AG04449 (cell line): ENCODE measurements at regions not wholly inside any gene's neighbourhood (a gene's known extent, or its start where the extent isn't known, plus 50 kb on each side); places are given as distances from the start of the nearest gene placed in this dataset.

Source experiments
- CTCF ChIA-PET: fragments of 350-600 bp; formaldehyde crosslinking; extraction: SDS; loops from one replicate; lab custom pipeline; 2021; ENCODE audit warnings: antibody characterized with exemption; lab: Yijun Ruan, JAX
- POLR2A ChIA-PET: fragments of 400-600, 350-600 bp; formaldehyde crosslinking; extraction: SDS; loops from one replicate; lab custom pipeline; 2020; ENCODE audit warnings: antibody characterized with exemption, inconsistent platforms; lab: Yijun Ruan, JAX
- DNase-seq: peaks from one replicate; pipeline ENCODE4 v3.0.0-alpha.2; 2010; ENCODE audit warnings: low read depth, low spot score
- H3K4me3 ChIP-seq: 2 replicates; pipeline ENCODE4 v1.5.1; 2011; ENCODE audit warnings: low read depth, mild to moderate bottlenecking, control low read depth, low read length
- TF ChIP-seq, protein P1 (sequence below): IDR thresholded peaks from one replicate; pipeline ENCODE4 v1.5.1; 2011; ENCODE audit warnings: mild to moderate bottlenecking, moderate library complexity, low read length, control low read depth, inconsistent platforms; ENCODE audit not compliant: insufficient read depth; ENCODE audit errors: missing control alignments

DNA sequence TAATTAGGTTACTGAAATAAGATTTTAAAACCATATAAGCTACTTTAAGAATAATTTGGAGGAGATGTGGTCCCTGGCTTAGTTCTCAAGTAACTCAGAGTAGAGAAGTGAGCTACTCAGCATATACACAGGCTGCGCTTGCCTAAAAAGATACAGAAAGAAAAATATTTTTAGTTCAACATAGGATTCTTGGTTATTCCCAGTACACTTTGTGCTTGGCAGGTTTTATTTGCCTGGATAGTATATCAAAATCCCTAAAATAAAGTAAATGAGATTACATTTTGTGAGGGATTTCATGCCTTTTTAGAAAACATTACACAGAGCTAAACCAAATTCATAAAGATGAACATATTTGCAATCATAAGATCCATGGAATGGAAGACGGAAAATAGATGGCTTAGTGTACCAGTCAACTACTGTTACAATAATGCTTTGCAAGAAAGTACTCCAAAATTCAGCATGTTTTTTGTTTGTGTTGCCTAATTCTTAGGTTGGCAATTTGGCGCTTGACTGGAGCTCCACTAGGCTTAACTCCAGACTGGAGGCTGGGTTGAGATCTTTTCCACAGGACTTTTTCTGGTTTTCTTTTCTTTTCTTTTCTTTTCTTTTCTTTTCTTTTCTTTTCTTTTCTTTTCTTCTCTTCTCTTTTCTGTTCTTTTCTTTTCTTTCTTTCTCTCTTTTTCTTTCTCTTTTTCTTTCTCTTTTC lies 600.5 kb upstream of the SYT4 start:
- TF ChIP-seq, protein P1, sequence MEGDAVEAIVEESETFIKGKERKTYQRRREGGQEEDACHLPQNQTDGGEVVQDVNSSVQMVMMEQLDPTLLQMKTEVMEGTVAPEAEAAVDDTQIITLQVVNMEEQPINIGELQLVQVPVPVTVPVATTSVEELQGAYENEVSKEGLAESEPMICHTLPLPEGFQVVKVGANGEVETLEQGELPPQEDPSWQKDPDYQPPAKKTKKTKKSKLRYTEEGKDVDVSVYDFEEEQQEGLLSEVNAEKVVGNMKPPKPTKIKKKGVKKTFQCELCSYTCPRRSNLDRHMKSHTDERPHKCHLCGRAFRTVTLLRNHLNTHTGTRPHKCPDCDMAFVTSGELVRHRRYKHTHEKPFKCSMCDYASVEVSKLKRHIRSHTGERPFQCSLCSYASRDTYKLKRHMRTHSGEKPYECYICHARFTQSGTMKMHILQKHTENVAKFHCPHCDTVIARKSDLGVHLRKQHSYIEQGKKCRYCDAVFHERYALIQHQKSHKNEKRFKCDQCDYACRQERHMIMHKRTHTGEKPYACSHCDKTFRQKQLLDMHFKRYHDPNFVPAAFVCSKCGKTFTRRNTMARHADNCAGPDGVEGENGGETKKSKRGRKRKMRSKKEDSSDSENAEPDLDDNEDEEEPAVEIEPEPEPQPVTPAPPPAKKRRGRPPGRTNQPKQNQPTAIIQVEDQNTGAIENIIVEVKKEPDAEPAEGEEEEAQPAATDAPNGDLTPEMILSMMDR = no peak

DNA sequence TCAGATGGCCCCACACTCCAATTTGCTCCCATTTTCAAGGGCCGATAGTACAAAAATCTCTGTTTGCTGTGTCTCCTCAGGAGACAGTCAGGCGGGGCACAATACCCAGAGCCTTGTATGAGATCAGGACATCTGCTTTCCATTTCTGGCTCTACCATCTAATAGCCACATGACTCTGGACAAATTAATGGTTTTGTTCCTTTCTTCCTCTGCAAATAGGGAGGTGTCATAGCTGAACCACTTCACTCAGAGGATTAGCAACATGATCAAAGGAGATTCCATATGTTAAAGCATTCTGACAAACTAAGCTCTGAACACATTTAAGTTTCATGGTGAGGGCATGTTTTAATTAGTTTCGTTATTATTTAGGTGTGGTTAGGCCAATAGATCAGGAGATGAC lies 602.1 kb upstream of the SYT4 start:
- TF ChIP-seq, protein P1 = no peak
- no peak overlapping the region for H3K4me3 ChIP-seq
- ChIA-PET CTCF (no interaction called here), POLR2A (no interaction called here)
- DNase-seq = no peak

More for the DNA sequence above, 600.5 kb upstream of the SYT4 start:
- ChIA-PET CTCF (no interaction called here), POLR2A (no interaction called here)
- H3K4me3 ChIP-seq = no peak overlapping the region
- no peak for DNase-seq

DNA sequence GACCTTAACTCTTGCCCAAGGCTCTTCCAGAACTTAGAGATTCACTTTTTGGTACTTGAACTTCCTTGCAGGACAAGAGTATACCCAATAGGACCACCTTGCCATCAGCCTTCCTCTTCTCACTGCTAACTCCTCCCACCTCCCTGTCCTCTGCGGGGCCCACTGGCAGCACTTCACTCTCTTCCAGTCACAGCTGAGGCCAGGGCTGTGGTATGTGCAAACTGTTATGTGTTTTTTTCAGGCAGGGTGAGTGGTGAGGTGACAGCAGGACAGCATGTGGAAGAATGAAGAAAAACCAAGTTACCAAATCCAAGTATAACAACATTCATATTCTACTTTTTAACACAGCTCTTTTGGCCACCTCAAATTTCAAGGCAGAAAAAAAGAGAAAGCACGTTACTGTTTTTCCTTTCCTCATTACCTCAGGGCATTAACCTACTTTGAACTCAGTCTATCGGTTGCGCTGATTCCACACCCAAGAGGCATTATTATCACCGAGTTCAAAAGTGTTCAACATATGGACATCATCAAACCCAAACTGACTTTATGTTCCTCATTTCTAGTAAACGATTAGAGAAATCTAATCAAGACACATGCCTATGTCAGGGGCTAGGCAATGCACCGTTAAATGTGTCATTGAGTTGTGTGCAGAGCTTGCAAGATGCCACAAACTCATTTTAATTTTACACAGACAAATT lies 605.2 kb upstream of the SYT4 start:
- POLR2A ChIA-PET = no interaction called here
- DNase-seq = no peak
- no peak overlapping the region for H3K4me3 ChIP-seq
- CTCF ChIA-PET = no interaction called here
- TF ChIP-seq, protein P1 = no peak

DNA sequence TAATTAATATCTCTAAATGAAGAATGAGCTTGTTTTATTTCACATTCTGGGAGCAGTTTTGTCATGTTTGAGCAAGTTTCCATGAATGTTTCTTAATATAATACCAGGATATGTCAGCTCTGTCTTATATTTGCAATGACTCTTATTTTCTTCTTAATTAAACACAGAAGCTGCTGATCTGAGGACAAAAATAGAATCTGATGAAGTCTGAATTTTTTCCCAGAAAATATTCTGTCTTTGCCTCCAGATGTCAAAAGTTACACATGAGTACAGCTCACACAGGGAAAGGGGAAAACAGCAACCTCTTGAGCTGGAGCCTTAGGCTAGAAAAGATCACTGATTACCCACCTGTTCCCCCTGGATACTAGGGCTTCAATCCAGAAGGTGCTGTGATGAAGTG lies 606.6 kb upstream of the SYT4 start:
- ChIA-PET POLR2A (no interaction called here), CTCF (no interaction called here)
- H3K4me3 ChIP-seq = no peak overlapping the region
- DNase-seq = no peak
- TF ChIP-seq, protein P1 = no peak

- ChIA-PET POLR2A (no interaction called here), CTCF (no interaction called here)
- no peak overlapping the region for H3K4me3 ChIP-seq
- DNase-seq = no peak
- TF ChIP-seq, protein P1 = no peak
Measured at GRCh38 chr18:43886341-43886740, 609.1 kb upstream of the SYT4 start.

- no peak for DNase-seq
- CTCF ChIA-PET = no interaction called here
- TF ChIP-seq, protein P1 = no peak
Measured at GRCh38 chr18:43887491-43887890, 610.2 kb upstream of the SYT4 start.

More at GRCh38 chr18:43887491-43887890, 610.2 kb upstream of the SYT4 start:
- no peak overlapping the region for H3K4me3 ChIP-seq
- POLR2A ChIA-PET = no interaction called here
